SK-N-MC (cell line): ENCODE measurements at regions not wholly inside any gene's neighbourhood (a gene's known extent, or its start where the extent isn't known, plus 50 kb on each side); places are given as distances from the start of the nearest gene placed in this dataset.

Experiments used
- EZH2 ChIP-seq: fragments of 200-600 bp; sonication (generic); IDR thresholded peaks from one replicate; pipeline ENCODE4 v1.6.1; 2017; ENCODE audit warnings: antibody characterized with exemption
- FOXP2 ChIP-seq: optimal IDR thresholded peaks from 2 replicates; pipeline ENCODE3; 2011; ENCODE audit warnings: mild to moderate bottlenecking, moderate library complexity; ENCODE audit not compliant: insufficient read depth; ENCODE audit errors: extremely low read length, control extremely low read depth
- POLR2AphosphoS5 ChIP-seq: IDR thresholded peaks from 2 replicates; pipeline ENCODE4 v1.6.1; 2012; ENCODE audit warnings: mild to moderate bottlenecking, low read depth, low read length, borderline replicate concordance

DNA sequence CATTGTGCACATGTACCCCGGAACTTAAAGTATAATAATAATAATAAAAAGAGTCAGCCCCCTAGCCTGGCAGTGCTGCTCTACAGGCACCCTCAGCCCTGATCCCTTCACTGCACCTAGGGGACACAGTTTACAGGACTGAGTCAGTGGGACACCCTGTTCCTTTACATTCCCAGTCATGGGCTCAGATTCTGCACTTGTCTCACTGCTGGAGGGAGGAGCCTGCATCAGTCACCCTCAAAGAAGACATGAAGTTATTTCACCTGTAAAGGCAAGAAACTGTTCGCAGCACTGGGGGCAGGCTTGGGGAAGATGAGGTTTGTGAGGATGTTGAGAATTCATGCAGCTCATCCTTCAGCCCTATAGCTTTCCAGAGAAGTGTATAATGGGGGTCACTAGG, 50.7 kb upstream of the VPREB1 start:
- TF ChIP-seq POLR2AphosphoS5, result no peak
- no peak for TF ChIP-seq EZH2
- no peak for TF ChIP-seq FOXP2
